ENCODE measurements at regions not wholly inside any gene's neighbourhood (a gene's known extent, or its start where the extent isn't known, plus 50 kb on each side); places are given as distances from the start of the nearest gene placed in this dataset.

GRCh38 chr4:115428455-115428854 lies 315.0 kb upstream of the NDST4 start:
- Histone ChIP-seq H3K4ac (ENCODE audit: low read depth, low read length) (no peak overlapping the region), H3K36me3 (ENCODE audit: control insufficient read depth, insufficient read depth, low read length) (no peaks in the 10 kb centered on the region), H3K4me2 (ENCODE audit: low read depth, low read length) (no peak overlapping the region), H2AFZ (replicated peaks; ENCODE audit: low read length, poor library complexity) (no peak overlapping the region), H3K56ac (ENCODE audit: extremely low read depth, insufficient read depth, low read length) (no peak overlapping the region), H4K8ac (ENCODE audit: low read depth in 2 of 2, low read length in 2 of 2) (no peak overlapping the region), H2BK5ac (ENCODE audit: low read depth, low read length, poor library complexity, severe bottlenecking) (no peak overlapping the region), H3K79me1 (ENCODE audit: low read depth in 1 of 2, low read length in 2 of 2) (no peaks in the 10 kb centered on the region), H2AK5ac (ENCODE audit: low read depth, low read length) (no peak overlapping the region), H3K27ac (ENCODE audit: insufficient read depth, low read length) (no peak overlapping the region), H3K9me3 (ENCODE audit: control insufficient read depth, insufficient read depth, low read length) (peaks cover 3% of the 10 kb centered on the region), H4K20me1 (ENCODE audit: insufficient read depth, low read length) (no peaks in the 10 kb centered on the region), H2BK15ac (ENCODE audit: low read depth, low read length) (no peak overlapping the region), H4K91ac (ENCODE audit: insufficient read depth, low read depth, low read length) (no peak overlapping the region), H3K23ac (ENCODE audit: low read depth, low read length) (no peak overlapping the region), H3K4me3 (ENCODE audit: insufficient read depth, low read depth, low read length) (no peak overlapping the region), H2BK120ac (ENCODE audit: low read depth, low read length) (no peak overlapping the region), H3K9ac (ENCODE audit: low read depth, low read length) (no peak overlapping the region), H2BK20ac (ENCODE audit: low read depth, low read length) (no peak overlapping the region), H2AK9ac (replicated peaks; ENCODE audit: low read depth, low read length, poor library complexity) (no peak overlapping the region), H3K9me1 (ENCODE audit: insufficient read depth, low read length) (no peaks in the 10 kb centered on the region), H3K27me3 (ENCODE audit: control insufficient read depth, insufficient read depth, low read length) (no peaks in the 10 kb centered on the region), H3K14ac (replicated peaks; ENCODE audit: low read depth, low read length) (no peak overlapping the region), H3K18ac (ENCODE audit: low read depth, low read length) (no peak overlapping the region), H3K4me1 (ENCODE audit: control insufficient read depth, insufficient read depth, low read length) (no peaks in the 10 kb centered on the region), H4K5ac (ENCODE audit: low read depth, low read length) (no peak overlapping the region)
- POLR2A ChIA-PET (ENCODE audit: unreplicated experiment) = no interaction called here
- in situ Hi-C loops (cut with MboI; ENCODE audit: low sequenced_read_pairs) = no loop called here
- BruUV-seq (replicated peaks) = no TSS peak
- ATAC-seq (ENCODE audit: low read depth) (no peak), DNase-seq (no peak)
- TF ChIP-seq CTCF (conservative IDR thresholded peaks at IDR 0.05; ENCODE audit: low read depth, low read length) = no peak
- no peak for TF ChIP-seq RFX5 (IDR thresholded peaks at IDR 0.05; ENCODE audit: low read depth, low read length)
- TF ChIP-seq CHD1 (IDR thresholded peaks at IDR 0.05; ENCODE audit: low read depth, low read length) = no peak
- TF ChIP-seq NFE2L2 (IDR thresholded peaks at IDR 0.05; ENCODE audit: low read depth, low read length) = no peak
- TF ChIP-seq ELK1 (IDR thresholded peaks at IDR 0.05; ENCODE audit: borderline replicate concordance, low read depth, low read length) = no peak
- no peak for TF ChIP-seq RAD21 (IDR thresholded peaks at IDR 0.05; ENCODE audit: low read length)
- no peak for TF ChIP-seq MAFK (IDR thresholded peaks at IDR 0.05; ENCODE audit: low read depth, low read length)
- TF ChIP-seq SMC3 (IDR thresholded peaks at IDR 0.05; ENCODE audit: low read depth, low read length) = no peak
- no peak for TF ChIP-seq FOS (IDR thresholded peaks at IDR 0.05; ENCODE audit: low read depth, low read length)
- no peak for TF ChIP-seq RCOR1 (IDR thresholded peaks at IDR 0.05; ENCODE audit: insufficient replicate concordance, low read length)
- no peak for TF ChIP-seq BHLHE40 (IDR thresholded peaks at IDR 0.05; ENCODE audit: low read depth, low read length)
- TF ChIP-seq CEBPB (IDR thresholded peaks at IDR 0.05; ENCODE audit: low read depth, low read length) = no peak
- TF ChIP-seq MAZ (IDR thresholded peaks at IDR 0.05; ENCODE audit: borderline replicate concordance, low read depth, low read length) = no peak
- TF ChIP-seq MXI1 (IDR thresholded peaks at IDR 0.05; ENCODE audit: borderline replicate concordance, low read depth, low read length) = no peak
- no peak for TF ChIP-seq POLR2A (IDR thresholded peaks at IDR 0.05; ENCODE audit: low read depth, low read length)
- no peak for TF ChIP-seq USF2 (IDR thresholded peaks at IDR 0.05; ENCODE audit: low read depth, low read length)
- dilution Hi-C loops (cut with HindIII; ENCODE audit: low sequenced_read_pairs, unreplicated experiment) = no loop called here
- intact Hi-C loops (cut with micrococcal nuclease) = no loop called here
- CTCF ChIA-PET = no interaction called here
- WGBS, 2 experiments (ENCODE audit: extremely low coverage in 2 of 2, insufficient read length in 1 of 2) = 0% methylated on average over 1 of the region's 1 CpG; no CpG with 5 or more reads in 1 of the 2 experiments

All from IMR-90 (cell line).